A673 (cell line): ENCODE measurements at regions not wholly inside any gene's neighbourhood (a gene's known extent, or its start where the extent isn't known, plus 50 kb on each side); places are given as distances from the start of the nearest gene placed in this dataset.

ENCODE experiments used
- CTCF ChIP-seq: fragments of 300-800, 200-600 bp; sonication (generic); conservative IDR thresholded peaks from 2 replicates; pipeline ENCODE4 v1.5.1; 2017; ENCODE audit warnings: low read depth, mild to moderate bottlenecking, antibody characterized with exemption, low read length, moderate library complexity, mixed read lengths
- EZH2 ChIP-seq: fragments of 200-600 bp; sonication (generic); IDR thresholded peaks from 2 replicates; pipeline ENCODE4 v1.6.1; 2017; ENCODE audit warnings: borderline replicate concordance, low read depth, mild to moderate bottlenecking, mixed read lengths, antibody characterized with exemption, low read length; ENCODE audit not compliant: poor library complexity, severe bottlenecking

- TF ChIP-seq CTCF: no peak
- TF ChIP-seq EZH2: no peak
Measured at GRCh38 chr4:58553031-58553430, 1442.8 kb upstream of the IGFBP7 start.
